NCI-H2227 treated with DMSO at 0.1 percent for 48 hours (cell line): ENCODE measurements at regions not wholly inside any gene's neighbourhood (a gene's known extent, or its start where the extent isn't known, plus 50 kb on each side); places are given as distances from the start of the nearest gene placed in this dataset.
A peak's percentile ranks its signal among the peaks of the same experiment; 100 is the strongest.

Experiments used
- DNase-seq: peaks from one replicate; lab custom pipeline; 2025; lab: John Stamatoyannopoulos, UW

- no peak for DNase-seq
These were observed 360.0 kb downstream of the EPHA4 start for GRCh38 chr2:221212105-221212504.

- DNase-seq: no peak
These were observed 356.6 kb downstream of the EPHA4 start for GRCh38 chr2:221215487-221215886.

GRCh38 chr2:221216636-221217035, 355.5 kb downstream of the EPHA4 start:
- DNase-seq: no peak

GRCh38 chr2:221225752-221226151, 346.4 kb downstream of the EPHA4 start:
- no peak for DNase-seq

- DNase-seq: no peak
These were observed 343.8 kb downstream of the EPHA4 start for GRCh38 chr2:221228214-221228769.

- DNase-seq: no peak
These were observed 343.0 kb downstream of the EPHA4 start for GRCh38 chr2:221229099-221229498.

GRCh38 chr2:221231511-221231910, 340.6 kb downstream of the EPHA4 start:
- DNase-seq: no peak

- DNase-seq: no peak
These were observed 336.2 kb downstream of the EPHA4 start for GRCh38 chr2:221235941-221236340.

- DNase-seq: no peak
These were observed 331.0 kb downstream of the EPHA4 start for GRCh38 chr2:221241072-221241471.

GRCh38 chr2:221243771-221244170, 328.3 kb downstream of the EPHA4 start:
- no peak for DNase-seq

GRCh38 chr2:221245045-221245444, 327.1 kb downstream of the EPHA4 start:
- DNase-seq: no peak

- no peak for DNase-seq
These were observed 326.3 kb downstream of the EPHA4 start for GRCh38 chr2:221245772-221246171.

- DNase-seq: no peak
These were observed 317.8 kb downstream of the EPHA4 start for GRCh38 chr2:221254299-221254698.

- peak; percentile 71 for DNase-seq
These were observed 316.2 kb downstream of the EPHA4 start for GRCh38 chr2:221255862-221256261.

GRCh38 chr2:221258464-221258863, 313.6 kb downstream of the EPHA4 start:
- DNase-seq: no peak

GRCh38 chr2:221262651-221263050, 309.5 kb downstream of the EPHA4 start:
- DNase-seq: no peak

- no peak for DNase-seq
These were observed 308.5 kb downstream of the EPHA4 start for GRCh38 chr2:221263573-221263972.

GRCh38 chr2:221264318-221264717, 307.8 kb downstream of the EPHA4 start:
- no peak for DNase-seq

GRCh38 chr2:221267773-221268425, 304.2 kb downstream of the EPHA4 start:
- peak; percentile 81 for DNase-seq

GRCh38 chr2:221268631-221269030, 303.5 kb downstream of the EPHA4 start:
- DNase-seq: no peak

- no peak for DNase-seq
These were observed 301.3 kb downstream of the EPHA4 start for GRCh38 chr2:221270806-221271205.

GRCh38 chr2:221272729-221273128, 299.4 kb downstream of the EPHA4 start:
- no peak for DNase-seq

- no peak for DNase-seq
These were observed 296.1 kb downstream of the EPHA4 start for GRCh38 chr2:221276033-221276432.

GRCh38 chr2:221276601-221277000, 295.5 kb downstream of the EPHA4 start:
- DNase-seq: no peak
